ENCODE measurements at regions not wholly inside any gene's neighbourhood (a gene's known extent, or its start where the extent isn't known, plus 50 kb on each side); places are given as distances from the start of the nearest gene placed in this dataset.

DNA sequence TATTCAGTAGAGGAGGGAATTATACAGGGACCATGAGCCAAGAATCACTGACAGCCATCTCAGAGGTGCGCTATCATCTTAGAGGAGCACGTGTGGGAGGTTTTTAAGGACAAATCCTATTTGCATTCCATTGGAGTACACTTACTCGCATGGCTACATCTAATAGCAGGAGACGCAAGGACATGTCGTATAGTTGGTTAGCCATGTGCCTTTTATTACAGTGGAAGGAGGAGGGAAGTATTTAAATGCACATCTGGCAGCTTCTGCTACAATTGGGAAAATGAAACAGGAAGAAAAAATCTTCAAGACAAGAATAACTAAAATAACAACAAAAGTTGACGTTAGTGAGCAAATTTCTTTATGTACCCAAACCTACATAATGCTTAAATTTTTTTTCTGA is 86.5 kb upstream of the UGP2 start:
- TF ChIP-seq, protein P1, sequence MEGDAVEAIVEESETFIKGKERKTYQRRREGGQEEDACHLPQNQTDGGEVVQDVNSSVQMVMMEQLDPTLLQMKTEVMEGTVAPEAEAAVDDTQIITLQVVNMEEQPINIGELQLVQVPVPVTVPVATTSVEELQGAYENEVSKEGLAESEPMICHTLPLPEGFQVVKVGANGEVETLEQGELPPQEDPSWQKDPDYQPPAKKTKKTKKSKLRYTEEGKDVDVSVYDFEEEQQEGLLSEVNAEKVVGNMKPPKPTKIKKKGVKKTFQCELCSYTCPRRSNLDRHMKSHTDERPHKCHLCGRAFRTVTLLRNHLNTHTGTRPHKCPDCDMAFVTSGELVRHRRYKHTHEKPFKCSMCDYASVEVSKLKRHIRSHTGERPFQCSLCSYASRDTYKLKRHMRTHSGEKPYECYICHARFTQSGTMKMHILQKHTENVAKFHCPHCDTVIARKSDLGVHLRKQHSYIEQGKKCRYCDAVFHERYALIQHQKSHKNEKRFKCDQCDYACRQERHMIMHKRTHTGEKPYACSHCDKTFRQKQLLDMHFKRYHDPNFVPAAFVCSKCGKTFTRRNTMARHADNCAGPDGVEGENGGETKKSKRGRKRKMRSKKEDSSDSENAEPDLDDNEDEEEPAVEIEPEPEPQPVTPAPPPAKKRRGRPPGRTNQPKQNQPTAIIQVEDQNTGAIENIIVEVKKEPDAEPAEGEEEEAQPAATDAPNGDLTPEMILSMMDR (IDR thresholded peaks at IDR 0.05; ENCODE audit: low read depth, low read length, missing control alignments), result no peak
- H3K4me3 ChIP-seq (replicated peaks; ENCODE audit: low read depth, low read length), result no peak overlapping the region
- peak; percentile 81 for DNase-seq (ENCODE audit: extremely low read depth, low read depth)

DNA sequence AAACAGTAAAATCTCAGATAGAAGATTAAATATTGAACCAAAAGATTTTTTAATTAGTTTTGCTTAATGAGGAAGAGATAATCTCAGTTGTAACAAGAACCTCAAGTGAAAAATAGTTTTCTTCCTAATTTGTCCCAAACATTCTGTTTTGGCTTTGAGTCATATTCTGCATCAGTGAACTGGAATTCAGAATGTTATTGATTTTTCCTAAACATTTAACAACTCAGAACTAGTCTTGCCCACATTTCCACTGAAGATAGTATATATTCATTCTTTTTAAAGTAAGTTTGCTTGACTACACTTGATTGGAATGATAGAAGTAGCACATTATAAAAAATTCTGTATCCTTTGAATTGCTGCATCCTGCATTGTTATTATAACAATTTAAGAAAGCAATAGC is 85.7 kb upstream of the UGP2 start:
- TF ChIP-seq, protein P1 (IDR thresholded peaks at IDR 0.05; ENCODE audit: low read depth, low read length, missing control alignments), result no peak
- no peak overlapping the region for H3K4me3 ChIP-seq (replicated peaks; ENCODE audit: low read depth, low read length)
- no peak for DNase-seq (ENCODE audit: extremely low read depth, low read depth)

DNA sequence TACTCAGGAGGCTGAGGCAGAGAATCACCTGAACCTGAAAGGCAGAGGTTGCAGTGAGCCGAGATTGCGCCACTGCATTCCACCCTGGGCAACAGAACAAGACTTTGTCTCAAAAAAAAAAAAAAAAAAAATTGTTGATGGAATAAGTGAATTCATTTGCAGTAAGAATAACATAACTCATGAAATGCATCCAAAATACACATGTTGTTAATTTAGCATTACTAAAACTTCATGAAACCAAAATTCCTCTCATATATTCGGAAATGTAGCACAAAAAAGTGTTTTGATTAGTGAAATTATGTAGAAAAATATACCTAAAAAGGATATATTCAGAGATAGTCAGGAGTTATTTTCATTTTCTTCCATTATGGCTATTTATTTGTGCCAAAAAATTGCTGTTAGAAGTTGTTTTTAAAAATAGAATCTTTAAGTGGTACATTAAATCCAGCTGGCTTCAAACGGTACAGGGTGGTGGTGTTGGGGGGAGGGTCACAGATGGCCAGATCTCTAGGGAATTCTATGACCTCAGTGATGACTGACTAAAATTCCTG is 78.2 kb upstream of the UGP2 start:
- H3K4me3 ChIP-seq (replicated peaks; ENCODE audit: low read depth, low read length), result no peak overlapping the region
- peak; percentile 65 for DNase-seq (ENCODE audit: extremely low read depth, low read depth)
- TF ChIP-seq, protein P1 (IDR thresholded peaks at IDR 0.05; ENCODE audit: low read depth, low read length, missing control alignments), result no peak

DNA sequence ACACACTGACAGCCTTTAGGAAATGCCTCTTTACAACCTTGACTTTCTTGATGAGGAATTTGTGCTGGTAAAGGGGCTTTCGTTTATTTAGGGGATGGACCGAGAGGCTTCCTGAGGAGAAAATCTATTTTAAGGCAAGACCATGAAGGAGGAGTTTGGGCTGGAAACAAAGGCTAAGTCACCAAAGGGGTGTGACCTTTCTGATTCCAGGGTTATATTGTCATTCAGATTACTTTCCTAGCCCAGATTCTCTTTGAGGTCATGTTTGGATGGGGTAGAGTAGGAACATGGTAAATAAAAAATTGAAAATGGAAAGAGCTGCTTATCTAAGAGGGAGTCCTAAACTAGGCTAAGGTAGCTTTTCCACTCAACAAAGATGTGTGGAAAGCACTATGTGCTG is 77.1 kb upstream of the UGP2 start:
- TF ChIP-seq, protein P1 (IDR thresholded peaks at IDR 0.05; ENCODE audit: low read depth, low read length, missing control alignments), result no peak
- H3K4me3 ChIP-seq (replicated peaks; ENCODE audit: low read depth, low read length), result no peak overlapping the region
- DNase-seq (ENCODE audit: extremely low read depth, low read depth), result no peak

DNA sequence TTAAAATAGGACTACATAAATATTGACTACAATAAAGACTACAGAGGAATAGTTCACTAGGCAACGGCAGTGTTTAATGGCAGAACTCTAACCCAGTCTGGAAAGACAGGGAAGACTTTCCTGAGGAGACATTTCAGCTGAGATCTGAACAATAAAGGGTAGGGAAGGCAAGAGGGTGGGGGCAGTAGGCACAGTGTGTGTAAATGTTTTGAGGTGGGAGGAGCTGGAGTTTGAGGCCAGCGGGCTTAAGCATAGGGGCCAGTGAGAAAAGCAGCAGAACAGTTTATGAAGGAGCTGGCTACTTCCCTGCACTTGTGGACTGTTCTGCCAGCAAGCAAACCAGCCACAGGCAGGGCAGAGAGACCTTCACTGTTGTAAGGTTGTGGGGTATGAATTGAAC is 76.6 kb upstream of the UGP2 start:
- TF ChIP-seq, protein P1 (IDR thresholded peaks at IDR 0.05; ENCODE audit: low read depth, low read length, missing control alignments), result no peak
- no peak for DNase-seq (ENCODE audit: extremely low read depth, low read depth)
- no peak overlapping the region for H3K4me3 ChIP-seq (replicated peaks; ENCODE audit: low read depth, low read length)

DNA sequence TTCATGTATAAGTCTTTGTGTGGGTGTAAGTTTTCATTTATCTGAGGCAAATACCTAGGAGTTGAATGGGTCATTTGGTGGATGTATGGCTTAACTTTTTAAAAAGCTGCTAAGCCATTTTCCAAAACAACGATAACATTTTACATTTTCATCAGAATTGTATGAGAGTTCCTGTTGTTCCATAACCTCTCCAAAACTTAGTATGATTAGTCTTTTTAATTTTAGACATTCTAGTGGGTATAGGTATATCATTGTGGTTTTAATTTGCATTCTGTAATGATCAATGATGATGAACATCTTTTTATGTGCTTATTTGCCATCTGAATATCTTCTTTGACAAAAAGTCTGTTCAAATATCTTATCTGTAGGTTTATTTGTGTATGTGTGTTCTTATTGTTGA is 74.4 kb upstream of the UGP2 start:
- no peak for DNase-seq (ENCODE audit: extremely low read depth, low read depth)
- H3K4me3 ChIP-seq (replicated peaks; ENCODE audit: low read depth, low read length), result no peak overlapping the region
- TF ChIP-seq, protein P1 (IDR thresholded peaks at IDR 0.05; ENCODE audit: low read depth, low read length, missing control alignments), result no peak

DNA sequence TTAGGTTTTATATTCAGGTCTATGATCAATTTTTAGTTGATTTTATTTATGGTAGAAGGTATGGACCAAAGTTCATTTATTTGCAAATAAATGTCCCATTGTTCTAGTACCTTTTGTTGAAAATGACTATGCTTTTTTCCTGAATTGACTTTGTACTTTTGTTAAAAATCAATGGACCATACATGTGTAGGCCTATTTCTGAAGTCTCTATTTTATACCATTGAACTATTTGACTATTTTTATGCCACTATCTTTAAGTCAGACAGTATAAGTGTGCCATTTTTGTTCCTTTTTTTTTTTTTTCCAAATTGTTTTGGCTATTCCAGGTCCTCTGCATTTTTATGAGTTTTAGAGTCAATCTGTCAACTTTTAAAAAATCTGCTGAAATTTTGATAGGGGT is 73.6 kb upstream of the UGP2 start:
- DNase-seq (ENCODE audit: extremely low read depth, low read depth), result no peak
- H3K4me3 ChIP-seq (replicated peaks; ENCODE audit: low read depth, low read length), result no peak overlapping the region
- TF ChIP-seq, protein P1 (IDR thresholded peaks at IDR 0.05; ENCODE audit: low read depth, low read length, missing control alignments), result no peak

All from HFF-Myc (cell line).